Trophoblast cell (in vitro differentiated cells and primary cell): ENCODE measurements at regions not wholly inside any gene's neighbourhood (a gene's known extent, or its start where the extent isn't known, plus 50 kb on each side); places are given as distances from the start of the nearest gene placed in this dataset.

Experiments
- DNase-seq, 2 donors: peaks; one replicate each; pipeline ENCODE4 v3.0.0-alpha.2; 2016
- H2AFZ ChIP-seq: 2 replicates; pipeline ENCODE4 v1.6.1; 2013; ENCODE audit warnings: low read length, moderate library complexity, mild to moderate bottlenecking; ENCODE audit not compliant: insufficient read depth, poor library complexity
- H2AK5ac ChIP-seq: 2 replicates; pipeline ENCODE4 v1.6.1; 2013; ENCODE audit warnings: mild to moderate bottlenecking, low read length
- H2BK120ac ChIP-seq: 2 replicates; pipeline ENCODE4 v1.6.1; 2013; ENCODE audit warnings: low read length, mild to moderate bottlenecking, moderate library complexity; ENCODE audit not compliant: insufficient read depth, poor library complexity
- H2BK12ac ChIP-seq: 2 replicates; pipeline ENCODE4 v1.6.1; 2013; ENCODE audit warnings: mild to moderate bottlenecking, low read length, moderate library complexity
- H2BK5ac ChIP-seq: 2 replicates; pipeline ENCODE4 v1.6.1; 2013; ENCODE audit warnings: low read length, low read depth, moderate library complexity, mild to moderate bottlenecking; ENCODE audit not compliant: poor library complexity
- H3K14ac ChIP-seq: 2 replicates; pipeline ENCODE4 v1.6.1; 2013; ENCODE audit warnings: mild to moderate bottlenecking, low read length
- H3K18ac ChIP-seq: 2 replicates; pipeline ENCODE4 v1.6.1; 2013; ENCODE audit warnings: mild to moderate bottlenecking, low read length
- H3K23ac ChIP-seq: 2 replicates; pipeline ENCODE4 v1.6.1; 2013; ENCODE audit warnings: low read length
- H3K27ac ChIP-seq: 2 replicates; pipeline ENCODE4 v1.5.1; 2013; ENCODE audit warnings: low read depth, mild to moderate bottlenecking, inconsistent platforms, low read length, moderate library complexity
- H3K27me3 ChIP-seq: 2 replicates; pipeline ENCODE4 v1.6.1; 2013; ENCODE audit warnings: inconsistent platforms, mild to moderate bottlenecking, low read length, moderate library complexity; ENCODE audit not compliant: insufficient read depth
- H3K36me3 ChIP-seq, 2 experiments: 1 replicate in 1 of 2; 2 replicates in 1 of 2; pipeline ENCODE4 v1.6.1; 2013; ENCODE audit warnings: low read length in 2 of 2, mild to moderate bottlenecking in 2 of 2, moderate library complexity in 1 of 2; ENCODE audit not compliant: insufficient read depth in 2 of 2, control insufficient read depth in 1 of 2
- H3K4ac ChIP-seq: 2 replicates; pipeline ENCODE4 v1.6.1; 2013; ENCODE audit warnings: low read depth, mild to moderate bottlenecking, low read length, moderate library complexity
- H3K4me1 ChIP-seq, 2 experiments: 1 replicate in 1 of 2; 2 replicates in 1 of 2; pipeline ENCODE4 v1.6.1; 2013; ENCODE audit warnings: low read length in 2 of 2, mild to moderate bottlenecking in 2 of 2, moderate library complexity in 1 of 2; ENCODE audit not compliant: insufficient read depth in 2 of 2, control insufficient read depth in 1 of 2
- H3K4me2 ChIP-seq: 2 replicates; pipeline ENCODE4 v1.6.1; 2013; ENCODE audit warnings: inconsistent platforms, mild to moderate bottlenecking, low read length, moderate library complexity
- H3K4me3 ChIP-seq: 2 replicates; pipeline ENCODE4 v1.5.1; 2013; ENCODE audit warnings: mild to moderate bottlenecking, low read depth, low read length, inconsistent platforms
- H3K79me1 ChIP-seq: one replicate; pipeline ENCODE4 v1.6.1; 2013; ENCODE audit warnings: low read length
- H3K79me2 ChIP-seq: 2 replicates; pipeline ENCODE4 v1.6.1; 2013; ENCODE audit warnings: low read length, mild to moderate bottlenecking; ENCODE audit not compliant: control insufficient read depth, insufficient read depth, poor library complexity
- H3K9ac ChIP-seq: 2 replicates; pipeline ENCODE4 v1.6.1; 2013; ENCODE audit warnings: mild to moderate bottlenecking, low read length
- H3K9me3 ChIP-seq: 2 replicates; pipeline ENCODE4 v1.6.1; 2013; ENCODE audit warnings: low read depth, mild to moderate bottlenecking, control low read depth, inconsistent platforms, low read length; ENCODE audit not compliant: insufficient read depth
- H4K12ac ChIP-seq: 2 replicates; pipeline ENCODE4 v1.6.1; 2013; ENCODE audit warnings: low read depth, mild to moderate bottlenecking, low read length, moderate library complexity
- H4K8ac ChIP-seq: 2 replicates; pipeline ENCODE4 v1.6.1; 2013; ENCODE audit warnings: low read depth, mild to moderate bottlenecking, low read length, moderate library complexity
- H4K91ac ChIP-seq: one replicate; pipeline ENCODE4 v1.6.1; 2013; ENCODE audit warnings: low read depth, mild to moderate bottlenecking, low read length, moderate library complexity
- WGBS: extraction: QIAGEN DNeasy Blood & Tissue Kit; methylation state at CpG from one replicate; pipeline ENCODE4 v1.1.7; 2013; ENCODE audit warnings: missing lambda C conversion rate; ENCODE audit not compliant: insufficient read length, insufficient coverage; ENCODE audit errors: extremely low coverage; 5-methylcytosine and 5-hydroxymethylcytosine counted together

DNA sequence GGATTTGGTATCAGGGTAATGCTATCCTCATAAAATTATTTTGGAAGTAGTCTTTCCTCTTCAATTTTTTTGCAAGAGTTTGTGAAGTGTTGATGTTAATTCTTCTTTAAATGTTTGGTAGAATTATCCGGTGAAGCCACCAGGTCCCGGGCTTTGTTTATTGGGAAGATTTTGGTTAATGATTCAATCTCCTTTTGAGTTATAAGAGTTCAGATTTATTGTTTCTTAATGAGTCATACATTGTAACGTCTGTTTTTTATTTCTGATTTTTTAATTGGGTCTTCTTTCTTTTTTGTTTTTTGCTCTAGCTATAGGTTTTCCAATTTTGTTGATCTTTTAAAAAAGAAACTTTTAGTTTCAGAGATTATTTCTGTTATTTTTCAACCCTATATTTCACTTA lies 412.3 kb downstream of the PDGFC start:
- H3K79me2 ChIP-seq: no peaks in the 10 kb centered on the region
- no peak overlapping the region for H3K4me3 ChIP-seq
- H3K4ac ChIP-seq: no peak overlapping the region
- DNase-seq: no peak
- no peak overlapping the region for H4K91ac ChIP-seq
- no CpG with 5 or more reads among the region's 3 CpGs for WGBS
- no peaks in the 10 kb centered on the region for H3K36me3 ChIP-seq
- H2BK12ac ChIP-seq: no peak overlapping the region
- no peak overlapping the region for H3K14ac ChIP-seq
- no peak overlapping the region for H3K18ac ChIP-seq
- peaks cover 2% of the 10 kb centered on the region for H3K9me3 ChIP-seq
- no peaks in the 10 kb centered on the region for H3K27me3 ChIP-seq
- H3K4me1 ChIP-seq: no peaks in the 10 kb centered on the region
- no peak overlapping the region for H2BK5ac ChIP-seq
- H2AFZ ChIP-seq: no peak overlapping the region
- no peak overlapping the region for H4K8ac ChIP-seq
- H3K4me2 ChIP-seq: no peak overlapping the region
- no peak overlapping the region for H3K27ac ChIP-seq
- H3K9ac ChIP-seq: no peak overlapping the region
- H2BK120ac ChIP-seq: no peak overlapping the region
- H2AK5ac ChIP-seq: no peak overlapping the region
- H3K23ac ChIP-seq: no peak overlapping the region
- H3K79me1 ChIP-seq: no peaks in the 10 kb centered on the region
- H4K12ac ChIP-seq: no peak overlapping the region

GRCh38 chr4:156558373-156559025 lies 413.1 kb downstream of the PDGFC start:
- no peak for DNase-seq
- no peaks in the 10 kb centered on the region for H3K36me3 ChIP-seq

GRCh38 chr4:156557920-156558319 lies 413.7 kb downstream of the PDGFC start:
- Histone ChIP-seq H3K4ac (no peak overlapping the region), H2BK5ac (no peak overlapping the region), H3K79me1 (no peaks in the 10 kb centered on the region), H2BK12ac (peak overlapping the region; percentile 5), H3K36me3 (no peaks in the 10 kb centered on the region), H2AFZ (no peak overlapping the region), H3K27me3 (no peaks in the 10 kb centered on the region), H3K4me1 (no peaks in the 10 kb centered on the region), H3K23ac (no peak overlapping the region), H3K9me3 (peaks cover 2% of the 10 kb centered on the region), H4K12ac (no peak overlapping the region), H4K8ac (no peak overlapping the region), H3K79me2 (no peaks in the 10 kb centered on the region), H4K91ac (no peak overlapping the region), H3K14ac (no peak overlapping the region), H3K9ac (no peak overlapping the region), H3K27ac (no peak overlapping the region), H3K4me3 (no peak overlapping the region), H3K4me2 (no peak overlapping the region), H2AK5ac (no peak overlapping the region), H2BK120ac (no peak overlapping the region), H3K18ac (no peak overlapping the region)
- no CpG with 5 or more reads among the region's 3 CpGs for WGBS
- DNase-seq: no peak

More at GRCh38 chr4:156558373-156559025, 413.1 kb downstream of the PDGFC start:
- Histone ChIP-seq H3K27ac (no peak overlapping the region), H4K91ac (no peak overlapping the region), H2AK5ac (no peak overlapping the region), H3K14ac (no peak overlapping the region), H3K79me2 (no peaks in the 10 kb centered on the region), H3K4me1 (no peaks in the 10 kb centered on the region), H3K9me3 (peaks cover 2% of the 10 kb centered on the region), H3K79me1 (no peaks in the 10 kb centered on the region), H2BK120ac (no peak overlapping the region), H2AFZ (no peak overlapping the region), H4K8ac (no peak overlapping the region), H2BK5ac (no peak overlapping the region), H3K27me3 (no peaks in the 10 kb centered on the region), H3K4me3 (no peak overlapping the region), H3K4ac (no peak overlapping the region), H2BK12ac (no peak overlapping the region), H3K9ac (no peak overlapping the region), H3K18ac (no peak overlapping the region), H3K4me2 (no peak overlapping the region), H4K12ac (no peak overlapping the region), H3K23ac (no peak overlapping the region)
- WGBS: no CpG with 5 or more reads among the region's 7 CpGs

DNA sequence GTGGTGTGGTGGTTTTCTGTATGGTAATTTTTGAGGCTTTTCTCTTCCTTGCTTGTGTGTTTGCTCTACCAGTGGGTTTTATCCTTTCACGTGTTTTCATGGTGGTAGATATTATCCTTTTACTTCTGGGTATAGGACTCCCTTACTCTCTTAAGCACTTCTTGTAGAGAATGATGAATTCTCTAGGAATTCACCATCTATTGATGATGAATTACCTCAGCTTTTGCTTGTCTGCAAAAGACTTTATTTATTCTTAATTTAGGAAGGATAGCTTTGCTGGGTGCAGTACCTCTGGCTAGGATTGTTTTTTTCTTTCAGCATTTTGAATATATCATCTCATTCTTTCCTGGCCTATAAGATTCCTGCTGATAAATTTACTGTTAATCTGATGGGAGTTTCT lies 415.3 kb downstream of the PDGFC start:
- no peak overlapping the region for H3K9ac ChIP-seq
- no peak overlapping the region for H2BK120ac ChIP-seq
- H3K4ac ChIP-seq: no peak overlapping the region
- H3K23ac ChIP-seq: no peak overlapping the region
- H4K12ac ChIP-seq: no peak overlapping the region
- no peak overlapping the region for H4K91ac ChIP-seq
- no peak overlapping the region for H3K4me2 ChIP-seq
- H4K8ac ChIP-seq: no peak overlapping the region
- no peak overlapping the region for H2AFZ ChIP-seq
- no peak overlapping the region for H2AK5ac ChIP-seq
- WGBS: no CpG with 5 or more reads among the region's 1 CpG
- no peaks in the 10 kb centered on the region for H3K27me3 ChIP-seq
- no peak for DNase-seq
- H3K79me1 ChIP-seq: no peaks in the 10 kb centered on the region
- no peak overlapping the region for H2BK5ac ChIP-seq
- no peak overlapping the region for H2BK12ac ChIP-seq
- no peaks in the 10 kb centered on the region for H3K4me1 ChIP-seq
- no peak overlapping the region for H3K4me3 ChIP-seq
- peaks cover 2% of the 10 kb centered on the region for H3K9me3 ChIP-seq
- H3K36me3 ChIP-seq: no peaks in the 10 kb centered on the region
- no peaks in the 10 kb centered on the region for H3K79me2 ChIP-seq
- H3K14ac ChIP-seq: no peak overlapping the region
- H3K27ac ChIP-seq: no peak overlapping the region
- H3K18ac ChIP-seq: no peak overlapping the region
